Progenitor cell of endocrine pancreas (in vitro differentiated cells): ENCODE measurements at regions not wholly inside any gene's neighbourhood (a gene's known extent, or its start where the extent isn't known, plus 50 kb on each side); places are given as distances from the start of the nearest gene placed in this dataset.

ENCODE experiments used
- DNase-seq: peaks from one replicate; pipeline ENCODE4 v3.0.0; 2021; ENCODE audit warnings: low spot score; ENCODE audit not compliant: unreplicated experiment
- H3K27ac Mint-ChIP-seq: 2 replicates; pipeline ENCODE4 v1.8.0; 2021; ENCODE audit warnings: mild to moderate bottlenecking, moderate library complexity, mixed read lengths
- H3K27me3 Mint-ChIP-seq: 2 replicates; pipeline ENCODE4 v1.8.0; 2021; ENCODE audit warnings: mixed read lengths
- H3K36me3 Mint-ChIP-seq: 2 replicates; pipeline ENCODE4 v1.8.0; 2022; ENCODE audit warnings: mixed read lengths; ENCODE audit not compliant: insufficient read depth
- H3K4me1 Mint-ChIP-seq: 2 replicates; pipeline ENCODE4 v1.8.0; 2021; ENCODE audit warnings: low read depth, mixed read lengths
- H3K4me3 Mint-ChIP-seq: 2 replicates; pipeline ENCODE4 v1.8.0; 2021; ENCODE audit warnings: low read depth, mild to moderate bottlenecking, moderate library complexity, mixed read lengths
- H3K9me3 Mint-ChIP-seq: 2 replicates; pipeline ENCODE4 v1.8.0; 2021; ENCODE audit warnings: low read depth, mixed read lengths
- TF ChIP-seq, protein P1 (sequence below): fragments of 200-600 bp; sonication (generic); IDR thresholded peaks from one replicate; pipeline ENCODE4 v1.5.0; 2021; ENCODE audit warnings: antibody characterized with exemption, mild to moderate bottlenecking; ENCODE audit not compliant: unreplicated experiment

DNA sequence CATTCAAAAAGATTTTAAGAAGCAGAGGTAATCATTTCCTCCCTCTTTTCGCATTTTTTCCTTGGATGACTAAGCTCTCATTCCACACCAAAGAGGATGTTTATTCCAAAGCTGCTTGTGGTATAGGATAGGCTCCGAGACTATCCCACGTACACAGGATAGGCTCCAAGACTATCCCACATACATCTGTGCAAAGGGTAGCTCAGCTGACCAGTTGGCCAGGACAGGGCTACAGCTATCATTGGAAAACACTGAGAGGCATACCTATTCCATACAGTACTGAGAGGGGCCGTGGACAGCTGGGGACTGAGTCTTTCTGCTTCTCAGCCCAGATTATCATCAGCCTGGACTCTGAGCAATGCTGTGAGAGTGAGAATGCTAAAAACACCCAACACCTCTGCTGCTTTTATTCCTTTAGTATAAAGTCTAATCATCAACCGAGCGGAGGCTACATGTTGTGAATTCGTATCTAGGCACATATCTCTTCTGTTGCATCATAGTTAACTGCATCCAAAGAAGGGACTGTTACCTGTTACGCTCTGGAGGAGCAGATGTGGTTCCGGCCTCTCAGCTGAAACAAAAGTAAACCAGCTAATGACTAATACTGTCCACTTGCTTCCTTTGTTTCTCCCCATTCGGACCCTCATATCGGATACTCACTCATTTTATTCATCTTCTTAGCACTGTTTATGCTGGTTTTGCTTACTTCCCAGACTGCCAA lies 141.0 kb downstream of the TNFSF18 start:
- DNase-seq, result no peak
- Mint-ChIP-seq H3K27me3 (no peaks in the 10 kb centered on the region), H3K27ac (no peak overlapping the region), H3K4me1 (peaks cover 3% of the 10 kb centered on the region), H3K9me3 (peaks cover 15% of the 10 kb centered on the region), H3K4me3 (no peak overlapping the region), H3K36me3 (peaks cover 3% of the 10 kb centered on the region)
- TF ChIP-seq, protein P1, sequence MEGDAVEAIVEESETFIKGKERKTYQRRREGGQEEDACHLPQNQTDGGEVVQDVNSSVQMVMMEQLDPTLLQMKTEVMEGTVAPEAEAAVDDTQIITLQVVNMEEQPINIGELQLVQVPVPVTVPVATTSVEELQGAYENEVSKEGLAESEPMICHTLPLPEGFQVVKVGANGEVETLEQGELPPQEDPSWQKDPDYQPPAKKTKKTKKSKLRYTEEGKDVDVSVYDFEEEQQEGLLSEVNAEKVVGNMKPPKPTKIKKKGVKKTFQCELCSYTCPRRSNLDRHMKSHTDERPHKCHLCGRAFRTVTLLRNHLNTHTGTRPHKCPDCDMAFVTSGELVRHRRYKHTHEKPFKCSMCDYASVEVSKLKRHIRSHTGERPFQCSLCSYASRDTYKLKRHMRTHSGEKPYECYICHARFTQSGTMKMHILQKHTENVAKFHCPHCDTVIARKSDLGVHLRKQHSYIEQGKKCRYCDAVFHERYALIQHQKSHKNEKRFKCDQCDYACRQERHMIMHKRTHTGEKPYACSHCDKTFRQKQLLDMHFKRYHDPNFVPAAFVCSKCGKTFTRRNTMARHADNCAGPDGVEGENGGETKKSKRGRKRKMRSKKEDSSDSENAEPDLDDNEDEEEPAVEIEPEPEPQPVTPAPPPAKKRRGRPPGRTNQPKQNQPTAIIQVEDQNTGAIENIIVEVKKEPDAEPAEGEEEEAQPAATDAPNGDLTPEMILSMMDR, result no peak

DNA sequence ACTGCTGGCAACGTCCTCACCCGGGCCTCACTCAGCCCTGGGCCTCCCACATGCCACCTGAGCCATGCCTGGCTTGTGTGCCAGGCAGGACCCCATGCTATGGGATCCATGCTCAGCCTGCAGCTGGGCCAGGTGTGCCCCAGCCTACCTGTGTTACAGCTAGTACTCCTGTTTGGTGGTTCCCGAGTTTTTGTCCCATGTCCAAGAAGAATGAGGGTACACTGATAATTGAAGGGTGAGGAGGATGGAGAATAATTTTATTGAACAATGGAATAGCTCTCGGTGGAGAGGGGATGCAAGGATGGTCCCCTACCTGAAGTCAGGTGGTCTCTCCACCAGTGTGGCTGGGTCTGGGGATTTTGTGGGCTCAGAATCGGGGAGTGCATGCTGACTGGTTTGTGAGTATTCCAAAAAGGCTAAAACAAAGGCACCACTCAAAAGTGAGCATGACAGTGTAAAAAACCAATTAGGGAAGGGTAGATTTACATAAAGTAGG lies 137.9 kb downstream of the TNFSF18 start:
- no peaks in the 10 kb centered on the region for H3K27me3 Mint-ChIP-seq
- peaks cover 15% of the 10 kb centered on the region for H3K9me3 Mint-ChIP-seq
- H3K4me1 Mint-ChIP-seq, result no peaks in the 10 kb centered on the region
- TF ChIP-seq, protein P1, result no peak
- no peak for DNase-seq
- H3K4me3 Mint-ChIP-seq, result no peak overlapping the region
- peaks cover 3% of the 10 kb centered on the region for H3K36me3 Mint-ChIP-seq
- H3K27ac Mint-ChIP-seq, result no peak overlapping the region

DNA sequence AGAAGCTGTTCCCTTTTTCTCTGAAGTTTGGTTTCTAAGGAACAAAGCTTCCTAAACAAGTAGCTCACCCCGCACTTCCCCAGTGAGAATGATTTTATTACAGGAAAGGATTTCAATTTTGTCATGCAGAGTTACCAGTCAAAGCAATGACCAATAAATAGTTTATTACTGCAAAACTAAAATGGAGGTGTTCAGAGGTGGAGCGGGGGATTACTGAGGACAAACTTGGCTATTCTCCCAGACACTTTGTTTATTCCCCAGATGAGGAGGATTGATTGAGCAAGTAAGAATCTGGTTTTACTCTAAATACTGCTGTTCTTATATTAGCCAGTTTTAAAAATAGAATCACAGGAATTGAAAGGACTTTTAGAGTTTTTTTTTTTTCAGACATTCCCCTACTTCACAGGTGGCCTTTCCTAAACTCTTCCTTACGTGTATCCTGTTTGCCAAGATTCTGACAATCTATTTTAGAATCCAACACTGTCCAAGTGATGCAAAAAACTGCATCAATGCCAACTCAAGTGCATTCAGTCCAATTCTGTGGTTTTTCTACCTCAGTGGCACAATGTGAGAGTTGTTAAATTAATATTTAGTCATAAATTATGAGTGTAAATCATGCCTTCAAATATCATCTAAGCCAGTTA lies 136.1 kb downstream of the TNFSF18 start:
- Mint-ChIP-seq H3K4me3 (no peak overlapping the region), H3K27me3 (no peaks in the 10 kb centered on the region), H3K36me3 (peaks cover 3% of the 10 kb centered on the region), H3K27ac (no peak overlapping the region), H3K9me3 (peaks cover 11% of the 10 kb centered on the region), H3K4me1 (no peaks in the 10 kb centered on the region)
- DNase-seq, result no peak
- TF ChIP-seq, protein P1, result no peak

DNA sequence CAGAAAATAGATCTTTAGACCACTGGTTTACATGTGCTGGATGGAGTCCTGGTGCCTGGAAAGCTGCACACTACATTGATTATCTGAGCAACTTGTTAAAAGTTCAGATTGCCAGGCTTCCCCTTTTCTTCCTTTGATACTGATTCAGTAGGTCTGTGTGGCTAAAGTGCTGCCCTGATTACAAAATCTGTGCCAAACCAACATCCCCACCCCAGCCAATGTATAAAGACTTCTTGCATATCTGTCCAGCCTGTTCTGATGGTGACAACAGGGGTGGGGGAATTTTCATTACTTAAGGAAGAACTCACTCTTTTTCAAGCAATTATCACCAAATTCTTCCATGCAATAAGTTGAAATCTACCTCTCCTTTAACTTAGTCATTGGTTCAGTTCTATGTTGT lies 135.5 kb downstream of the TNFSF18 start:
- Mint-ChIP-seq H3K36me3 (peaks cover 3% of the 10 kb centered on the region), H3K4me3 (no peak overlapping the region), H3K9me3 (peaks cover 11% of the 10 kb centered on the region), H3K27ac (no peak overlapping the region), H3K4me1 (no peaks in the 10 kb centered on the region), H3K27me3 (no peaks in the 10 kb centered on the region)
- no peak for DNase-seq
- TF ChIP-seq, protein P1, result no peak

DNA sequence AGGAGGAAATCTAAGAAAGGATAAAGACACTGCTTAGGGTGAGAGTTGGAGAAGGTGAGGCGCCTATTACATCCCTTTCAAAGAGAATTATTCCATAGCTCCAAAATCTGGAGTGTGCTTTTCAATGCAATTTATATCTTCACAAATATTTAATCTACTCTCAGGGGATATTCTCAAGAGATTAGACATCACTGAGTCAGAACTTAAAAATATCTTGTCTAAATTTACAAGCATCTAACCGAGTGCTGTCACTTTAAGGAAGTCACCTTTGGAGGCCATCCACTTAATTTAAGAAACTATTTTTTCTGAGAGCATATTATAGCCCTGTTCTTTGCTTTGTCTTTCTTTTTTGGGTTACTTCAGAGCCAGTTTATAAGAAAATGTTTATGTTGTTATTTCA lies 134.6 kb downstream of the TNFSF18 start:
- Mint-ChIP-seq H3K9me3 (peaks cover 11% of the 10 kb centered on the region), H3K27ac (no peak overlapping the region), H3K36me3 (peaks cover 3% of the 10 kb centered on the region), H3K4me3 (no peak overlapping the region), H3K27me3 (no peaks in the 10 kb centered on the region), H3K4me1 (no peaks in the 10 kb centered on the region)
- no peak for DNase-seq
- TF ChIP-seq, protein P1, result no peak
